ENCODE measurements at regions not wholly inside any gene's neighbourhood (a gene's known extent, or its start where the extent isn't known, plus 50 kb on each side); places are given as distances from the start of the nearest gene placed in this dataset.

- TF ChIP-seq POU5F1 (IDR thresholded peaks at IDR 0.05; ENCODE audit: low read depth, low read length): no peak
- no peak for TF ChIP-seq RBBP5 (IDR thresholded peaks at IDR 0.05; ENCODE audit: borderline replicate concordance, low read depth, low read length)
- no peak for TF ChIP-seq TCF12 (IDR thresholded peaks at IDR 0.05; ENCODE audit: low read depth, low read length)
- no peak for TF ChIP-seq RFX5 (IDR thresholded peaks at IDR 0.05; ENCODE audit: borderline replicate concordance, low read depth, low read length)
- TF ChIP-seq CHD7 (IDR thresholded peaks at IDR 0.05; ENCODE audit: insufficient replicate concordance, low read length): no peak
- TF ChIP-seq BCL11A (IDR thresholded peaks at IDR 0.05; ENCODE audit: low read depth in 2 of 2, low read length in 2 of 2): no peak
Measured at GRCh38 chr1:55833529-55834091, 618.4 kb upstream of the USP24 start (continued).
